Liver (tissue), 8 donors: ENCODE measurements at regions not wholly inside any gene's neighbourhood (a gene's known extent, or its start where the extent isn't known, plus 50 kb on each side); places are given as distances from the start of the nearest gene placed in this dataset.

Experiments
- DNase-seq: peaks from one replicate; pipeline ENCODE4 v3.0.0-alpha.2; 2017; ENCODE audit warnings: low spot score
- H3K27ac ChIP-seq, 2 donors: one replicate each; pipeline ENCODE4 v1.7.0; 2013; ENCODE audit warnings: inconsistent platforms in 2 of 2, low read length in 2 of 2, control low read depth in 1 of 2, low read depth in 1 of 2, mild to moderate bottlenecking in 1 of 2
- H3K27me3 ChIP-seq, 4 donors: one replicate each; pipeline versions ENCODE4 v1.6.1 to v1.7.0; 2013; ENCODE audit warnings: low read length in 3 of 4, inconsistent platforms in 1 of 4, mild to moderate bottlenecking in 1 of 4, moderate library complexity in 1 of 4; ENCODE audit not compliant: control insufficient read depth in 4 of 4, insufficient read depth in 4 of 4
- H3K36me3 ChIP-seq, 4 donors: one replicate each; pipeline versions ENCODE4 v1.6.1 to v1.7.0; 2013; ENCODE audit warnings: low read length in 3 of 4, mild to moderate bottlenecking in 3 of 4, low read depth in 1 of 4, moderate library complexity in 1 of 4; ENCODE audit not compliant: control insufficient read depth in 4 of 4, insufficient read depth in 3 of 4
- H3K4me1 ChIP-seq, 4 donors: one replicate each; pipeline versions ENCODE4 v1.6.1 to v1.7.0; 2013; ENCODE audit warnings: low read length in 3 of 4, mild to moderate bottlenecking in 3 of 4, moderate library complexity in 1 of 4; ENCODE audit not compliant: control insufficient read depth in 4 of 4, insufficient read depth in 4 of 4
- H3K4me3 ChIP-seq, 3 donors: one replicate each; pipeline versions ENCODE4 v1.6.1 to v1.7.0; 2013; ENCODE audit warnings: low read length in 3 of 3, control low read depth in 1 of 3, low read depth in 1 of 3, mild to moderate bottlenecking in 1 of 3
- H3K9ac ChIP-seq, 2 donors: one replicate each; pipeline ENCODE4 v1.7.0; 2013; ENCODE audit warnings: low read length in 2 of 2, mild to moderate bottlenecking in 2 of 2, moderate library complexity in 2 of 2, control low read depth in 1 of 2, low read depth in 1 of 2
- H3K9me3 ChIP-seq, 4 donors: one replicate each; pipeline versions ENCODE4 v1.6.1 to v1.7.0; 2013; ENCODE audit warnings: low read length in 3 of 4; ENCODE audit not compliant: control insufficient read depth in 4 of 4
- EGR1 ChIP-seq, 2 donors: IDR thresholded peaks; 2 replicates each; pipeline ENCODE4 v1.6.1; 2016 to 2018; ENCODE audit warnings: antibody characterized with exemption in 2 of 2, low read depth in 2 of 2
- FOXA1 ChIP-seq: IDR thresholded peaks from 2 replicates; pipeline ENCODE4 v1.6.1; 2016; ENCODE audit warnings: antibody characterized with exemption
- FOXA2 ChIP-seq: IDR thresholded peaks from 2 replicates; pipeline ENCODE4 v1.6.1; 2016; ENCODE audit warnings: antibody characterized with exemption
- GABPA ChIP-seq, 2 donors: IDR thresholded peaks in 1 of 2; conservative IDR thresholded peaks in 1 of 2; 2 replicates each; pipeline ENCODE4 v1.6.1; 2016; ENCODE audit warnings: antibody characterized with exemption in 2 of 2, mild to moderate bottlenecking in 1 of 2, moderate library complexity in 1 of 2
- HNF4A ChIP-seq, 2 donors: conservative IDR thresholded peaks; 2 replicates each; pipeline ENCODE4 v1.6.1; 2016; ENCODE audit warnings: antibody characterized with exemption in 2 of 2, mild to moderate bottlenecking in 2 of 2
- HNF4G ChIP-seq: IDR thresholded peaks from 2 replicates; pipeline ENCODE4 v1.6.1; 2016; ENCODE audit warnings: antibody characterized with exemption
- JUND ChIP-seq, 2 donors: IDR thresholded peaks; 2 replicates each; pipeline ENCODE4 v1.6.1; 2016; ENCODE audit warnings: antibody characterized with exemption in 2 of 2
- NR2F2 ChIP-seq: IDR thresholded peaks from 2 replicates; pipeline ENCODE4 v1.6.1; 2016; ENCODE audit warnings: antibody characterized with exemption
- RAD21 ChIP-seq, 2 donors: IDR thresholded peaks; 2 replicates each; pipeline ENCODE4 v1.6.1; 2016; ENCODE audit warnings: antibody characterized with exemption in 2 of 2, mild to moderate bottlenecking in 2 of 2
- RXRA ChIP-seq, 2 donors: IDR thresholded peaks; 2 replicates each; pipeline ENCODE4 v1.6.1; 2017 to 2018; ENCODE audit warnings: antibody characterized with exemption in 2 of 2, mild to moderate bottlenecking in 1 of 2
- SP1 ChIP-seq: IDR thresholded peaks from 2 replicates; pipeline ENCODE4 v1.6.1; 2018; ENCODE audit warnings: antibody characterized with exemption, mild to moderate bottlenecking
- TAF1 ChIP-seq: conservative IDR thresholded peaks from 2 replicates; pipeline ENCODE4 v1.6.1; 2016; ENCODE audit warnings: antibody characterized with exemption, mild to moderate bottlenecking
- YY1 ChIP-seq: IDR thresholded peaks from 2 replicates; pipeline ENCODE4 v1.6.1; 2016; ENCODE audit warnings: antibody characterized with exemption, mild to moderate bottlenecking
- WGBS: extraction: QIAGEN DNeasy Blood & Tissue Kit; methylation state at CpG from one replicate; pipeline ENCODE4 v1.1.7; 2013; 5-methylcytosine and 5-hydroxymethylcytosine counted together
- TF ChIP-seq, protein P1 (sequence below): IDR thresholded peaks from 2 replicates; pipeline ENCODE4 v1.6.1; 2016; ENCODE audit warnings: antibody characterized with exemption
- TF ChIP-seq, protein P2 (sequence below): IDR thresholded peaks from 2 replicates; pipeline ENCODE4 v1.6.1; 2016; ENCODE audit warnings: antibody characterized with exemption
- TF ChIP-seq, protein P3 (sequence below): fragments of 150-350 bp; IDR thresholded peaks from 2 replicates; pipeline ENCODE4 v1.5.1; 2017; ENCODE audit warnings: improper control_type of control experiment, low read depth, low read length; ENCODE audit not compliant: missing input control
- TF ChIP-seq, protein P4 (sequence below): IDR thresholded peaks from 2 replicates; pipeline ENCODE4 v1.6.1; 2016; ENCODE audit warnings: antibody characterized with exemption, mild to moderate bottlenecking
- TF ChIP-seq, protein P5 (sequence below): IDR thresholded peaks from 2 replicates; pipeline ENCODE4 v1.6.1; 2016; ENCODE audit warnings: antibody characterized with exemption
- donor health status: healthy.
- donor health status: healthy.
- donor health status: healthy.
- donor health status: healthy.
- donor health status: healthy.

DNA sequence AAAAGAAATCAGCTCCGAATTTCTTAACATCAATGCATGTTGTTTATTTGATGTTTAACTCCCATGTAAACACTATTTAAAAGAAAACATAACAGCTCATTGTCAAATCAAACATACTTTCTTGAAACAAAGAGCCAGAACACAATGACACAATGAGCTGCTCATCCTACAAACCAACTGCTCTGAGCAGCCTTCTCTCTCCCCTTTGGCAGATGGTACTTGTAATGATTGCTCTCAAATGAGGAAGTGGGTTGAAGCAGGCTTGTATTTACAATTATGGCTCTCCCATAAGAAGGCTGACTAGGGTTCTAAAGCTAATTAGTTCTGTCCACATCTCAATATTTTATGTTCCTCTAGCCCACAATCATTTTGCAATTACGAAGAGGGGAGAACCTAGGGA, 637.8 kb upstream of the ADGRL3 start:
- Histone ChIP-seq H3K27me3 (no peaks in the 10 kb centered on the region), H3K4me3 (no peak overlapping the region), H3K4me1 (no peaks in the 10 kb centered on the region), H3K36me3 (no peaks in the 10 kb centered on the region), H3K9ac (no peak overlapping the region), H3K27ac (no peak overlapping the region), H3K9me3 (peaks cover 0 to 2% (median 0%) of the 10 kb centered on the region in 4 donors)
- WGBS: 36% methylated on average over 2 of the region's 2 CpGs
- DNase-seq: no peak
- TF ChIP-seq, protein P1, sequence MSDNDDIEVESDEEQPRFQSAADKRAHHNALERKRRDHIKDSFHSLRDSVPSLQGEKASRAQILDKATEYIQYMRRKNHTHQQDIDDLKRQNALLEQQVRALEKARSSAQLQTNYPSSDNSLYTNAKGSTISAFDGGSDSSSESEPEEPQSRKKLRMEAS: no peak

DNA sequence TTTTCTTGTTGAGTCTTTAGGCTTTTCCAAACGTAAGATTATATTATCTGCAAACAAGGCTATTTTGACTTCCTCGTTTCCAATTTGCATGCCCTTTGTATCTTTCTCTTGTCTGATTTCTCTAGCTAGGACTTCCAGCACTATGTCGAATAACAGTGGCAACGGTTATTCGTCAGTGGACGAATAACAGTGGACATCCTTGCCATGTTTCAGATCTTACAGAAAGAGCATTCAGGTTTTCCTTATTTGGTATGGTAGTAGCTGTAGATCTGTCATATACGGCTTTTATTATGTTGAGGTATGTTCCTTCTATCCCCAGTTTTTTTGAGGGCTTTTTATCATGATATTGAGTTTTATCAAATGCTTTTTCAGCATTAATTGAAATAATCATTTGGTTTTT, 634.6 kb upstream of the ADGRL3 start:
- Histone ChIP-seq H3K36me3 (no peaks in the 10 kb centered on the region), H3K9me3 (peaks cover 0 to 5% (median 0%) of the 10 kb centered on the region in 4 donors), H3K4me3 (no peak overlapping the region), H3K27me3 (no peaks in the 10 kb centered on the region), H3K4me1 (no peaks in the 10 kb centered on the region), H3K9ac (no peak overlapping the region), H3K27ac (no peak overlapping the region)
- no peak for DNase-seq
- TF ChIP-seq, protein P2, sequence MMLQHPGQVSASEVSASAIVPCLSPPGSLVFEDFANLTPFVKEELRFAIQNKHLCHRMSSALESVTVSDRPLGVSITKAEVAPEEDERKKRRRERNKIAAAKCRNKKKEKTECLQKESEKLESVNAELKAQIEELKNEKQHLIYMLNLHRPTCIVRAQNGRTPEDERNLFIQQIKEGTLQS: no peak
- TF ChIP-seq FOXA2 (no peak), GABPA (IDR thresholded peaks at IDR 0.05 in 1 of 2, conservative IDR thresholded peaks at IDR 0.05 in 1 of 2) (no peak), RAD21 (IDR thresholded peaks at IDR 0.05) (no peak), JUND (IDR thresholded peaks at IDR 0.05) (no peak), EGR1 (IDR thresholded peaks at IDR 0.05; ENCODE audit: low read depth in 2 of 2) (no peak), NR2F2 (no peak), YY1 (no peak), HNF4G (no peak), HNF4A (conservative IDR thresholded peaks at IDR 0.05) (no peak), RXRA (IDR thresholded peaks at IDR 0.05) (no peak), TAF1 (no peak), SP1 (no peak), FOXA1 (no peak)
- TF ChIP-seq, protein P1: no peak
- TF ChIP-seq, protein P3, sequence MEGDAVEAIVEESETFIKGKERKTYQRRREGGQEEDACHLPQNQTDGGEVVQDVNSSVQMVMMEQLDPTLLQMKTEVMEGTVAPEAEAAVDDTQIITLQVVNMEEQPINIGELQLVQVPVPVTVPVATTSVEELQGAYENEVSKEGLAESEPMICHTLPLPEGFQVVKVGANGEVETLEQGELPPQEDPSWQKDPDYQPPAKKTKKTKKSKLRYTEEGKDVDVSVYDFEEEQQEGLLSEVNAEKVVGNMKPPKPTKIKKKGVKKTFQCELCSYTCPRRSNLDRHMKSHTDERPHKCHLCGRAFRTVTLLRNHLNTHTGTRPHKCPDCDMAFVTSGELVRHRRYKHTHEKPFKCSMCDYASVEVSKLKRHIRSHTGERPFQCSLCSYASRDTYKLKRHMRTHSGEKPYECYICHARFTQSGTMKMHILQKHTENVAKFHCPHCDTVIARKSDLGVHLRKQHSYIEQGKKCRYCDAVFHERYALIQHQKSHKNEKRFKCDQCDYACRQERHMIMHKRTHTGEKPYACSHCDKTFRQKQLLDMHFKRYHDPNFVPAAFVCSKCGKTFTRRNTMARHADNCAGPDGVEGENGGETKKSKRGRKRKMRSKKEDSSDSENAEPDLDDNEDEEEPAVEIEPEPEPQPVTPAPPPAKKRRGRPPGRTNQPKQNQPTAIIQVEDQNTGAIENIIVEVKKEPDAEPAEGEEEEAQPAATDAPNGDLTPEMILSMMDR: no peak
- TF ChIP-seq, protein P4, sequence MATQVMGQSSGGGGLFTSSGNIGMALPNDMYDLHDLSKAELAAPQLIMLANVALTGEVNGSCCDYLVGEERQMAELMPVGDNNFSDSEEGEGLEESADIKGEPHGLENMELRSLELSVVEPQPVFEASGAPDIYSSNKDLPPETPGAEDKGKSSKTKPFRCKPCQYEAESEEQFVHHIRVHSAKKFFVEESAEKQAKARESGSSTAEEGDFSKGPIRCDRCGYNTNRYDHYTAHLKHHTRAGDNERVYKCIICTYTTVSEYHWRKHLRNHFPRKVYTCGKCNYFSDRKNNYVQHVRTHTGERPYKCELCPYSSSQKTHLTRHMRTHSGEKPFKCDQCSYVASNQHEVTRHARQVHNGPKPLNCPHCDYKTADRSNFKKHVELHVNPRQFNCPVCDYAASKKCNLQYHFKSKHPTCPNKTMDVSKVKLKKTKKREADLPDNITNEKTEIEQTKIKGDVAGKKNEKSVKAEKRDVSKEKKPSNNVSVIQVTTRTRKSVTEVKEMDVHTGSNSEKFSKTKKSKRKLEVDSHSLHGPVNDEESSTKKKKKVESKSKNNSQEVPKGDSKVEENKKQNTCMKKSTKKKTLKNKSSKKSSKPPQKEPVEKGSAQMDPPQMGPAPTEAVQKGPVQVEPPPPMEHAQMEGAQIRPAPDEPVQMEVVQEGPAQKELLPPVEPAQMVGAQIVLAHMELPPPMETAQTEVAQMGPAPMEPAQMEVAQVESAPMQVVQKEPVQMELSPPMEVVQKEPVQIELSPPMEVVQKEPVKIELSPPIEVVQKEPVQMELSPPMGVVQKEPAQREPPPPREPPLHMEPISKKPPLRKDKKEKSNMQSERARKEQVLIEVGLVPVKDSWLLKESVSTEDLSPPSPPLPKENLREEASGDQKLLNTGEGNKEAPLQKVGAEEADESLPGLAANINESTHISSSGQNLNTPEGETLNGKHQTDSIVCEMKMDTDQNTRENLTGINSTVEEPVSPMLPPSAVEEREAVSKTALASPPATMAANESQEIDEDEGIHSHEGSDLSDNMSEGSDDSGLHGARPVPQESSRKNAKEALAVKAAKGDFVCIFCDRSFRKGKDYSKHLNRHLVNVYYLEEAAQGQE: no peak
- TF ChIP-seq, protein P5, sequence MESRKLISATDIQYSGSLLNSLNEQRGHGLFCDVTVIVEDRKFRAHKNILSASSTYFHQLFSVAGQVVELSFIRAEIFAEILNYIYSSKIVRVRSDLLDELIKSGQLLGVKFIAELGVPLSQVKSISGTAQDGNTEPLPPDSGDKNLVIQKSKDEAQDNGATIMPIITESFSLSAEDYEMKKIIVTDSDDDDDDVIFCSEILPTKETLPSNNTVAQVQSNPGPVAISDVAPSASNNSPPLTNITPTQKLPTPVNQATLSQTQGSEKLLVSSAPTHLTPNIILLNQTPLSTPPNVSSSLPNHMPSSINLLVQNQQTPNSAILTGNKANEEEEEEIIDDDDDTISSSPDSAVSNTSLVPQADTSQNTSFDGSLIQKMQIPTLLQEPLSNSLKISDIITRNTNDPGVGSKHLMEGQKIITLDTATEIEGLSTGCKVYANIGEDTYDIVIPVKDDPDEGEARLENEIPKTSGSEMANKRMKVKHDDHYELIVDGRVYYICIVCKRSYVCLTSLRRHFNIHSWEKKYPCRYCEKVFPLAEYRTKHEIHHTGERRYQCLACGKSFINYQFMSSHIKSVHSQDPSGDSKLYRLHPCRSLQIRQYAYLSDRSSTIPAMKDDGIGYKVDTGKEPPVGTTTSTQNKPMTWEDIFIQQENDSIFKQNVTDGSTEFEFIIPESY: no peak
- WGBS: 73% methylated on average over 7 of the region's 7 CpGs
